HPDE6-E6E7 (cell line): ENCODE measurements at regions not wholly inside any gene's neighbourhood (a gene's known extent, or its start where the extent isn't known, plus 50 kb on each side); places are given as distances from the start of the nearest gene placed in this dataset.
"Not testable (repeated sequence)": the region's sequence is repeated elsewhere in the genome, so short reads cannot be mapped to it uniquely, and the experiment has no call there.

Source experiments
- DNase-seq: peaks from one replicate; pipeline ENCODE4 v3.0.0; 2011; ENCODE audit warnings: missing footprints; ENCODE audit errors: extremely low spot score

DNA sequence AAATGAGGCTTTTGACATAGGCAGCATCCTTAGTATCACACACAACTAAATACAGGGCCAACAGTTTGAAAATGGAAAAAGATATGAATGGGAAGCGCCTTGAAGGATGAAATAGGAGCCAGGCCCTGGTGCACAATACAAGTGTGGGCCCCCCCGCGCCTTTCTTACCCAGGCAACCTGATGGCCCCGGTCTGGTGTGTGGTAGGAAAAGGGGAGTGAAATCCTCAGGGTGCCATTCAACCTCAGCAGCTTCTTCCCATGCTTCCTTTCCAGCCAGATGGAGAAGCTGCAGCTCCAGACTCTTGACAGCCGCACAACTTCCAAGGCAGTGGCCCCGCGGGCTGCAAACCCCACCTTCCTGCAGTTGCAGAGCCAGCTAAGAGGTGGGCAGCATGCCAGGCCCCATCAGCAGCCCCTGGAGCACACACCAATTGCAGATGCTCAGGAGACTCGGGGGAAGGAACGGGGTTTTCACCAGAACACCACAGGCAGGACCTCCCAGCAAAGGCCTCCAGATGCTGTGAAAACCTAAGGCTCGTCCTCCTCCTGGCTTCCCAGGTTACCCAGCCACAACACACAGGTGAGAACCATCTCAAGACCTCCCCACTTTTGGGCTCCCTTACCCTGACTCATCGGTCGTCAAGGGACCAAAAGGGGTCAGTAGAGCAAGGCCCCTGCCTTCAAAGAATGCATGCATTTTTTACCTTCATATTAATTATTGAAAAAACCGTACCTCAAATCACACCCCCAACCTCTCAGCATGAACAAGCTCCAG is 101.6 kb downstream of the CPN2 start:
- no peak for DNase-seq

DNA sequence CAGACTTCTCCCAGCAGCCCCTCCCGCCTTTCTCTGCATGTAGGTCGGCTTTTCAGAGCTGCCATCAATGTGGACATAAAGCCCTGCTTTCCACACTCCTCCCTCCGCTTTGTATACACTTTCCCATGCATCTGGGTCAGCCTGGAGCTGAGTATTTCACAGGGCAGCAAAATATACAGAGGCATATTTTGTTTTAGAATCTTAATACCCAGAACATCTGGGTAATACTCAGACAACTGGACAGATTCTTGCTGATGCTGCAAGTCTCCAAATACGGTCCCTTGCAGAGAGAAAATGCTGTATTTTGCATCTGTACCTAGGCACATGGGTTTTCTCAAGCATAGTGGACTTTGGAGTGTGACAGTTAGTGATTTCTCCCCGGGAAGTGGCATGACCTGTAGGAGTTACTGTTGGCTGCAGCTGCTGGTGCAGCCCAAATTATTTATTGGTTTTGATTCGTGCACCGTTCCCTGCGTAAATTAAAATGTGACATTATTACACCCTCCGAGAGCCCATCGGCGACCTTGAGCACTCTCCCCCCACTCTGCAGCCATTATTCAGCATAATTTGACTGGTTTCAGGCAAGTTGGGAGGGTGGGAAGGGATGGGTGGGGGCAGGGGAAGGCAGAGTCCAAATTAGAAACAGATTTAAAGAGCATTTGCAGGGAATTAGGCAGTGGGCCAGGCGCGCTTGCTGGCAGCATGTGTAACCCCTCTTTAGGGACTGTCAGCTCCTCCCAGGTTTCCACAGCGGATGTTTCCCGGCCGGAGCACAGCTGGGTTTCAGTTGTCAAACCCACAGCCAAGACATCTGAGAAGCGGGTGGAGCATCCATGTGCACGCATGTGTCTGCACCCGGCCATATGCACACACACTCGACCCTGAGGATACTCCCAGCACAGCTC is 100.8 kb downstream of the CPN2 start:
- no peak for DNase-seq

DNA sequence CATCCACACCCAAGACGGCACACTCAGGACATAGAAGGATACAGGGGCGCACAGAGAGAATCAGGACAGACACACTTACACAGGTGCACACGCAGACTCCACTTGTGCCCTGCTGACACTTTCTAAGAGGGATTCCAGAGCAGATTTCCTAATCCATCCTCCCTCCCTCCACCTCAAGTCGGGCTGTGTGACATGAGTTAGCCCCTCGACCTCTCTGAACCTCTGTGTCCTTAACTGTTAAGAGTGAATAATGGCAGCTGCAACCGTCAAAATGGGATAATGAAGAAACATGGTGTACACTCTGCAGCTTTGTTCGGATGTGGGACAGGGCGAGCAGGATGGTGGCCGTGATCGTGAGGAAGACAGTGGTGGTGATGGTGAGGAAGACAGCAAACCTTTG is 100.1 kb downstream of the CPN2 start:
- DNase-seq = no peak

DNA sequence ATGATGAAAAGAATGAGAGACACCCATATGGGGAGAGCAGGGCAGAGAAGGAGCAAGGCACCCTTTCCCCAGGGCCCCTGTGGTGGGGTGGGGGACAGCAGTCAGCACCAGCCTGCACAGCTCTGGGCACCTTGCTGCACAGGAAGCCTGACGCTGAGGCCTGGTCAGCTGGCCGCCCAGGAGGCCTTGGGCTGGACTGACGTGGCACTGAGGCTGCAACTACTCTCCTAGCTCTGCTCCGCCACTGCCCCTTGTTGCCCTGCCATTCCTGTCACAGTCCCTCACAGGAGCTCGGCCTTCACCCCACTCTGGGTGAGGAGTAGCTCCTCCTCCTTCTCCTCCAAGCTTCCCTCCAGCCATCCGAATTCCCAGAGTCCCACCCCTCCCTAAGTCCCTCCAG is 99.7 kb downstream of the CPN2 start:
- DNase-seq = no peak

DNA sequence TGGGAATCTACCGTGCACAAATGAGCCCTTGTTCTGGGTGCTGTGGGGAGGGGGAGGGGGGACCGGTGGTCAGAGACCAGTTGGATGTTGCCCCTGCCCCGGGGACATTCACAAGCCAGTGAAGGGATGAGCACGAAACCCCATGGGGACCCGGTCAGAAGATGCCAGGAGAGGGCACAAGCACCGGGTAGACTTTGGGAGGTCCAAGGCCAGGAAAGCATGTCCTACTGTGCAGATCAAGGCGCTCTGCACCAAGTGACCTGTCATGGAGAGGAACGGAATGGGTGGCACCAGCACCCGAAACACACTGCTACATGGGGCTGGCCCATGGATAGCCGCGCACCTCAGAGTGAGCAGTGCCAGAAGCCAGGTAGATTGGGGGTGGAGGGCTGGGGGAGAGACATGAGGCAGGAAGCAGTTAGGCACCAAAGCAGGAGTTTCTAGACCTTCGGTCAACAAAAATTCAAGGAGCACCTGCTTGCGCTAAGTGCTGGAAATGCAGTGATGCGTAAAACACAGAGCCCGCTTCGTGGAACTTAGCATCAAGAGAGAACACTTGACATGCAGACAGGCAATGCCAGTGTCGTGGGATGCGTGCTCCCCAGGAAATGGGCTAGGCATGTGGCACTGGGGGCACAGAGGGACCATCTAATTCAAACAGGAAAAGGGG is 99.1 kb downstream of the CPN2 start:
- no peak for DNase-seq

DNA sequence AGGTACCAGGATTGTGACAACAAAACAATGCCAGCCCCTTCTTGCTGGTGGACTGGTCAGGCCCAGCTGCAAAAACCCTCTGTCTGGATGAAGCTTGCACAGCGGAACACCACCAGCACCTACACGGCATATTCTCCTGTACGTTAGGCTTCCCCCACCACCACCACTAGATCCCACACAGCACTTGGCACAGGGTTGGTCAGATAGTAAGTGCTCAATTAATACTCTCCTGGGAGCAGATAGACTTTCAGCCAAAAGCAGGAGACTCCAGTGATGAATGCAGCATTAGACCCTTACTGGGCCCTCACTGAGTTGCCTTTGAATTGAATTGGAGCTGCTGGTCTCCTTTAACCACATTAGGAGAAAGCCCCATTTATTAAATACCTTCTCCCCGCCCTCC is 97.9 kb downstream of the CPN2 start:
- DNase-seq = no peak

DNA sequence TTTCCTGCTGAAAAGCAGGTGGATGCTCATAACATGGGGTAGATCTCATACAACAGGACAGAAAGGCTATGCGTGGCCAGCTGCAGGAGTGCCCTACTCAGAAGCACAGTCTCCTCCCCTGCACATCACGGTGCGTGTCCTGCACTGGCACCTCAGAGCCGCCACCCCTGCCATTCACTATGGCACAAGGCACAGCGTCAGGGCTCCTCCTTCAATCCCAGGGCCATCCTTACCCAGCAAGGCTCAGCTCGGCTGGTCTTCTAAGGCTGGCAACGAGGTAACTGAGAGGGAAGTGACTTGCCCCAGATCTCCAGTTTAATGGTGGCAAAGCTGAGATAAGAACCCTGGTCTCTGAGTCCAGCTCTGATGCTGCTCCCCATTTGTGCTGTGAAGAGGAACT is 97.1 kb downstream of the CPN2 start:
- DNase-seq = no peak

DNA sequence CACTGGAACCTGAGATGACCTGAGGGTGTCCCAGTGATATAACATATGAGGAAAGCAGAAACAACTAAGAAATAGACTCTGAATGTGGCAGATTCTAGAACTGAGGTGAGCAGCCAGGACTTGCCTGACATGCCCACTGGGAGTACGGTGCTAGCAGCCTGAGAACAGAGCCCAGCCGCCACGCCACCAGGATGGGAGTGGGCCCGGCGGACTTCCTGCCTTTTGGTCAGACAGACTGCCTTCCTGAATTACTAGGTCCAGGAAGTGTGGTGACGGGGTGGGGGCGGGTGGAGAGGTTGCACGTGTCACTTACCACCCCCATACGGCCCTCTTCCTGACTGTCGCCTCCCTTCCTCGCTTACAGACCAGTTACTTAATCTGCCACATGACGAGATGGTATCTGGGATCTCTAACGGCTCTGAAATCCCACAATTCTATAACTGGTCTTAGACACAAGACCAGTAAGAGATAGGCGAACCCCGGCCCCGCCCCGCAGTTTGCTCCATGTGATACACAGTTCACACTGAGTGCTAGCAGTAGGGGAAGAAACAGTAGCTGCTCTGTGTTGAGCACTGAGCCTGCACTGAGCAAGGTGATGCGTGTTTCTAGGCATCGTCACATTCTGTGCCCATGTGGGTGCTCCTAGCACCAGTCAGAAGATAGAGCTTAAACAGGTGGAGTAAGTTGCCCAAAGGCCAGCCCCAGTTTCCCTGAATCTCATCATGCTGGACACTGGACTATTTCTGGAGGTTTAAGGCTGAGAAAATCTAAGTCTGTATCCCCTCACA is 95.7 kb downstream of the CPN2 start:
- DNase-seq = no peak

DNA sequence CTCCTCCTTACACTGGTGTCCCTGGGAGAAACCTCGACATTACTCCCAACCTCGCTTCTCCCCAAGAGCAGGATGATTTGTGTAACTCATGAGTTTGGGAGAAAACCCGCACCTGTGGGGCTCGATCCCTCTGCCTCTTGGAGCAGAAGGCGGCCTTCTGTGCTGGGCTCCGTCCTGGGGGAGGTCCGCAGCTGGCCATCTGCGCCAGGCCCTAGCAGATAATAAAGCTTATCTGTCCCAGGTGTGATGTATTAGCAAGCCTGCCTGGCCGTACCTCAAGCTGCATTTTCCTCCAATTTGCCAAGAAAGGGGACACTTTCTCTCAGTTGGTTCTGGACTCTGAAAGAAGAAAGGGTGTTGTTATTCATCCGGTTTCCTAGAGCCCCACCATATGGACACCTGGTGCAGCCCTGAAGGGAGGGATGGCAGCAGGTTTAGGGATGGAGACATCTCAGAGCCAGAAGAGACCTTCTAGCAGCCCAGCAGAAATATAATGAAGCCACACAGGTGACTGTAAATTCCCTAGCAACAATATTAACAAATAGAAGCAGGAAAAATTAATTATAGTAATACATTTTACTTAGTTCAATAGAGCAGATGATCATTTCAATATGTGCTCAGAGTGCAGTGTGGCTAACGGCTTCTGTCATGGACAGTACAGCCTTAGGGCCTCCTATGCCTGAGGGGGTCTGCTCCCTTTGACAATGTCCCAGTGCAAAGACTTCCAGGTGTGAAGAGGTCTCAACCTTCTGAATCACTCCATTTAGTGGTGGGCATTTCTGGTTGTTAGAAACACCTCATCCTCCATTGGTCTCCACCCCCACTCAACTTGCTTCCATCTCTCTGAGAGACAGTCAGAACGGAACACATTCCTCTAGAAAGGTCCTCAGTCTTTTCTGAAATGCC is 94.8 kb downstream of the CPN2 start:
- no peak for DNase-seq

DNA sequence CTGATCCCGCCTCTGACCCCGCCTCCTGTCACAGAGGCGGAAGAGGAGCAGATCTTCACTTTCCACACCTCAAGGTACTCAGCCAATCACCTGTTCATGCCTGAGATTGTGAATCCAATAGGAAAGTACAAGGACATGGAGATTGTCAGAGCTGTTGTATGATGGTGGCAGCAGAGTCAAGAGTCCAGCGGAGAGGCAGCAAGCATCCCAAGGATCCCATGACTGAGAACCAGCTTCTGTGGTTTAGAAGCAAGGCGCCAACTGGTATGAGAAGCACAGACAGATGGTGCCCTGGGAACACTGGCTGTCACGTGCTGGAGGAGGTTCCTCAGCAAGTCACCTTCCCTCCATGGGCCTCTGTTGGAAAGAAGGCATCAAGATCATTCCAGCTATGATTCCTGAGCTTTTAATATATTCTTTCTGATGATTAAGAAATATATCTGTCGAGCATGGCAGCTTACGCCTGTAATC is 93.9 kb downstream of the CPN2 start:
- DNase-seq = no peak

DNA sequence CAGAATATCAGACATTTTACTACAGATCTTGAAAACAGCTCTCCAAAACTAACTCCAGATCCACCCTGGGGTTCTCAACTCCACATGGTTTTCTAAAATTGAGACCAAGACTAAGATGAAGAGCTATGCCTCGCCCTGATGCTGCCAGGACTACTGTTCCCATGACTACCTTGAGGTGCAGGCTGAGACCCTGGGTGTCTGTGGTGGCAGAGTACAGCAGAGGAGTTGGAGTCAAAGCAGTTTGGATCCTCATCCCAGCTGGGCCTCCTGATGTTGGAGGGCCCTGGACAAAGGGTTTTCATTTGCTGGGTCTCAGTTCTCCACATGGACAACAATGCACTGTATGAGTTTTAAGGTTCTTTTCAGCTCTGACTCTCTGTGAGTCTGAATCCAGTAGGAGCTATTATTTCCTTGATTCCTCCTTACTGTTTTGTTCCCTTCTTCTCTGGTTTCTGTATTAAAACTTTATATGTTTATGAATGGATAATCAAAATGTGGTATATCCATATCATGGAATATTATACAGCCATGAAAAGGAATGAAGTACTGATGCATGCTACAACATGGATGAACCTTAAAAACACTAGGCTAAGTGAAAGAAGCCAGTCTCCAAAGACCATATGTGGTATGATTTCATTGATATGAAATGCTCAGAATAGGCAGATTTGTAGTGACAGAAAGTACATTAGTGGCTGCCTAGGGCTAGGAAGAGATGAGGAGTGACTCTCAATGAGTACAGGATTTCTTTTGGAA is 93.0 kb downstream of the CPN2 start:
- no peak for DNase-seq

DNA sequence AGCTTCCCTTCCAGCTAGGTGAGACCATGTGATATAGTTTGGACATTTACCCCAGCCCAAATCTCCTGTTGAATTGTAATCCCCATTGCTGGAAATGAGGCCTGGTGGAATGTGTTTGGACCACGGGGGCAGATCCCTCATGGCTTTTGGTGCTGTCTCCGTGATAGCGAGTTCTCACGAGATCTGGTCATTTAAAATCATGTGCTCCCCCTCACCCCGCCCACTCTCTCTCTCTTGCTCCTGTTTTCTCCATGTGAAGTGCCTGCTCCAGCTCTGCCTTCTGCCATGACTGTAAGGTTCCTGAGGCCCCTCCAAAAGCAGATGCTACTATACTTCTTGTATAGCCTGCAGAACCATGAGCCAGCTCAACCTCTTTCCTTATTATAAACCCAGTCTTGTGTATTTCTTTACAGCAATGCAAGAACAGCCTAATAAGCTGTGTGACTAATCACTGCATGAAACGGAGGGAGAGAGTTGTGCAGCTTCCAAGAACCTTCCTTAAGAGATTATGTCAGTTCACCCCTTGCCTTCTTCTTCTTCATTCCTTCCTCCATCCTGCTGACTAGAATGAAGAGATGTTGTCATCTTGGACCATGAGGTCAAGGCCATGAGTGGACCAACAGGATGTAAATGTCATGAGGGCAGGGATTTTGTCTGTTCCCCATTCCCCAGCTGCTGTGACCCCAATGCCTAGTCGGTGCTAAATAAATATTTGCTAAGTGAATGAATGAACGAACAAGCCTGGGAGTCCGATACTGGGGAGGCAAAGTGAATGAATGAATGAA is 91.0 kb downstream of the CPN2 start:
- no peak for DNase-seq

DNA sequence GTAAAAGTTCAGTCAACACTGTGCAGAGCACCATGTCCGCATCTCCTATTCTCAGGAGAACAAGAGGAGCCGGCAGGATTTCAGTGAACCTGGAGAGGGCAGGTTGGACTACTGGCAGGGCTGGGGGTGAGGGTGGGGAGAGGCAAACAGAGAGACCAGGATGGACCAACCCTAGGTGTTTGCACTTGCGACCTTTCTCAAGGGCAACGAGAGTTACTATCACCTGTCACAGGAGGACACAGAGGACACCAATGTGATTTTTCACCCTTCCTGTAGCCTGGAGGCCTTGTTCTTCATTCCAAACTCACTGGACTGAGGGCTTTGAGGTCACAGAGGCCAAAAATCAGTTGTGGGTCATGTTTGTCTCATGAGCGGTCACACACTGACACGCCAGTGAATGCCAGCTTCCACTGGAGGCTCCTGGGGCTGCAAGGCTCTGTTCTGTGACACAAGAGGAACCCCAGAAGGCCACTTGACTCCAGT is 89.5 kb downstream of the CPN2 start:
- no peak for DNase-seq

DNA sequence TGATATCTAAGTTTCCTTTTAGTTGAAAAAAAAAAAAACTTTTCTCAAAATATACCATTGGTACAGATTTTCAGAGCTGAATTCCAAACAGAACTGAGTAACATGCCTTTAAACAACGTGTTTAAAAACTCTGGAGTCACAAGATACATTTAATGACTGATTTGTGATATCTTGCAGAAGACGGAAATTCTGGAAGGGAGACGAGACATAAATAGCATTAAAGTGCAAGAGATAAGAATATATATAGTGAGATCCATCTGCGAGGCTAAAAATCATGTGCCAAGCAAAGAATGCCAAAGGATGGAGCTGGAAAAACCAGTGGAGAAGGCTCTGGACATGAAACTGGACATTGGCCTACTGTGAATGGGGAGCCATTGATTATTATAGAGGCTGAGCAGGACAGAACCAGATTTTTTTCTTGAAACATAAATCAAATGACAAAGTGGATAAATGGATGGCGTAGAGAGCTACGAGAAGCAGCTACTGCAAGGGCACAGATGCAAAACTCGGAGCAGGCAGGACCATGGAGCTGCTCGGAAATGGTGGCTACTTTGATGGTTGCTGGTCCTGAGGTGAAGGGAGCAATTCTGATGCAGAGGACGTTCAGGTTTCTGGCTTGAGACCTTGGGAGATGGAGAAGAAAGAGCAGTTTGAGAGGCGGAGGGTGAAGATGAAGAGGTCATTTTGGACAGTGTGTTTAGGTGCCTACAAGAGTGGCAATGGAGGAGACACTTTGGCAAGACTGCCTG is 88.8 kb downstream of the CPN2 start:
- DNase-seq = no peak

DNA sequence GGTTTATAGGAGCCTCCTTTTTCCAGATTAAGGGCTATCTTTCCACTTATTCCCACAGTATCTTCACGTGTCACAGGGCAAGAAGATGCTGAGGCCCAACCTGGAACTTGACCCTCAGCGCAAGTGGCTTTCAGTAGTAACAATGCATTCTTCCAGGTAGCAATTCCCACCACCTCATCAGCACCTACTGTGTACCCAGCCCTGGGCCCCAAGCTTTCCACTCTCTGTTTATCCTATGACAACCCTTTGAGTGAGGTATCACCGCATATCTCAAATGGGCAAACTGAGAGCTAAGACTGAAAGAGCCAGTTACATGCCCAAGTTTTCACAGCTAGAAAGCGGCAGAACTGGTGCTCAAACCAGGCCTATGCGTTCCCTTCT is 88.2 kb downstream of the CPN2 start:
- no peak for DNase-seq

DNA sequence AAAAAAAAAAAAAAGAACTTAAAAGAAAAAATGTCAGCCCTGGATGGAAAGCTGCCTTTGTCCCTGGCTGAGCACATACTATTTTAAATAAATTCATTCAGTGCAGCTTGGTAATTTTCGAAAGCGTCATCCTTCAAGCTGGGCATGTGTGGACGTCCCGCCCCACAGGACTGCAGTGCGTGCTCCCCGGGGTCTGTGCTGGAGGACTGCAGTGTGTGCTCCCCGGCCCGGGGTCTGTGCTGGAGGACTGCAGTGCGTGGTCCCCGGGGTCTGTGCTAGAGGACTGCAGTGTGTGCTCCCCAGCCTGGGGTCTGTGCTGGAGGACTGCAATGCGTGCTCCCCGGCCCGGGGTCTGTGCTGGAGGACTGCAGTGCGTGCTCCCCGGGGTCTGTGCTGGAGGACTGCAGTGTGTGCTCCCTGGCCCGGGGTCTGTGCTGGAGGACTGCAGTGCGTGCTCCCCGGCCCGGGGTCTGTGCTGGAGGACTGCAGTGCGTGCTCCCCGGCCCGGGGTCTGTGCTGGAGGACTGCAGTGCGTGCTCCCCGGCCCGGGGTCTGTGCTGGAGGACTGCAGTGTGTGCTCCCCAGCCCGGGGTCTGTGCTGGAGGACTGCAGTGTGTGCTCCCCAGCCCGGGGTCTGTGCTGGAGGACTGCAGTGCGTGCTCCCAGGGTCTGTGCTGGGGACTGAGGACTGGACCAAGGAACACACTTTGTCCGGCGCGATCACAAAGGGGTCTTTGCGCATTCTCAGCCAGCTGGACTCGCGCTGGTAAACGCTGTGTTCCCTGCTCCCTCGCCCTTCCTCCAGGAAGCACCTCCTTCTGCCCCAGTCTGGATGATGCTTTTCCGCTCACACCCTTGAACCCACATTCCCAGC is 86.3 kb downstream of the CPN2 start:
- DNase-seq = not testable (repeated sequence)

DNA sequence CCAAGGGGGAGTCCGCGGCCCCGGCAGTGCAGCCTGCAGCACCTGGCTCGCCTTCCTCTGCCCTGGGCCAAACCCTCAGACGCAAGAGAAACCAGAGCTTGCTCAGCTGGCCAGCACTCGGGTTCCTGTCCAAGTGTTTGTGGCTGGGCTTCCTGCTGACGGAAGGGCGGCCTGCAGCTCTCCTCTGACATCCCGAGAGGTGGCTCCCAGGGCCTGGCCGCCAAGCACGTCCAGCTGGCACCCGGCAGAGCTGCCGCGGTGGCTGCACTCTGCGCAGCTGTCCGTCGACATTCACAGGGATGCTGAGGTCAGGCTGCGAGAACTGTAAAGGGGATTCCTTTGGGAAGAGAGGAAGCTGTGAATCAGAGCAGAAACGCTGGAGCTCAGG is 85.6 kb downstream of the CPN2 start:
- DNase-seq = peak; percentile 28
